ENCODE measurements at regions not wholly inside any gene's neighbourhood (a gene's known extent, or its start where the extent isn't known, plus 50 kb on each side); places are given as distances from the start of the nearest gene placed in this dataset.
A peak's percentile ranks its signal among the peaks of the same experiment; 100 is the strongest.

GRCh38 chr3:72180405-72180804, 395.5 kb upstream of the PROK2 start:
- Histone ChIP-seq H3K9me3 (peaks cover 9% of the 10 kb centered on the region), H3K36me3 (no peaks in the 10 kb centered on the region), H3K4me1 (peaks cover 32% of the 10 kb centered on the region), H3K4me3 (no peak overlapping the region), H4K20me1 (0 out of 2 replicates have a peak, but pooled peaks cover 6% of the 10 kb centered on the region), H3K9ac (no peak overlapping the region), H3K4me2 (no peak overlapping the region), H3K27me3 (no peaks in the 10 kb centered on the region), H3K27ac (no peak overlapping the region)
- TF ChIP-seq Cebpa-rat (IDR thresholded peaks at IDR 0.05): no peak

GRCh38 chr3:72179107-72179464, 394.1 kb upstream of the PROK2 start:
- Histone ChIP-seq H3K27ac (no peak overlapping the region), H4K20me1 (0 out of 2 replicates have a peak, but pooled peaks cover 6% of the 10 kb centered on the region), H3K9me3 (peaks cover 5% of the 10 kb centered on the region), H3K4me1 (peaks cover 34% of the 10 kb centered on the region), H3K4me3 (no peak overlapping the region), H3K36me3 (no peaks in the 10 kb centered on the region), H3K9ac (no peak overlapping the region), H3K27me3 (no peaks in the 10 kb centered on the region), H3K4me2 (no peak overlapping the region)
- TF ChIP-seq Cebpa-rat (IDR thresholded peaks at IDR 0.05): no peak

- peak overlapping the region; percentile 77 for H3K4me2 ChIP-seq
- H3K27ac ChIP-seq: no peak overlapping the region
- H3K4me3 ChIP-seq: no peak overlapping the region
- peaks cover 39% of the 10 kb centered on the region for H3K4me1 ChIP-seq
- H3K9me3 ChIP-seq: peaks cover under 1% of the 10 kb centered on the region
- H3K27me3 ChIP-seq: no peaks in the 10 kb centered on the region
- TF ChIP-seq Cebpa-rat (IDR thresholded peaks at IDR 0.05): no peak
- no peak overlapping the region for H3K9ac ChIP-seq
- H4K20me1 ChIP-seq: 0 out of 2 replicates have a peak, but pooled peaks cover 6% of the 10 kb centered on the region
- H3K36me3 ChIP-seq: no peaks in the 10 kb centered on the region
Observed at GRCh38 chr3:72178463-72179106, 393.6 kb upstream of the PROK2 start.

GRCh38 chr3:72177075-72178050, 392.4 kb upstream of the PROK2 start:
- no peak for TF ChIP-seq Cebpa-rat (IDR thresholded peaks at IDR 0.05)
- Histone ChIP-seq H3K36me3 (no peaks in the 10 kb centered on the region), H3K27ac (peak overlapping the region; percentile 42; the same call in 1 of the 2 replicates), H4K20me1 (0 out of 2 replicates have a peak, but pooled peaks cover 6% of the 10 kb centered on the region), H3K4me1 (peaks cover 39% of the 10 kb centered on the region), H3K4me3 (peak overlapping the region; percentile 27; the same call in 1 of the 2 replicates), H3K4me2 (peak overlapping the region; percentile 77), H3K9ac (no peak overlapping the region), H3K27me3 (no peaks in the 10 kb centered on the region), H3K9me3 (no peaks in the 10 kb centered on the region)

GRCh38 chr3:72176537-72177041, 391.6 kb upstream of the PROK2 start:
- no peak for TF ChIP-seq Cebpa-rat (IDR thresholded peaks at IDR 0.05)
- Histone ChIP-seq H3K9ac (no peak overlapping the region), H3K4me2 (peak overlapping the region; percentile 77)

GRCh38 chr3:72175296-72175858, 390.4 kb upstream of the PROK2 start:
- peaks cover 39% of the 10 kb centered on the region for H3K4me1 ChIP-seq
- H3K36me3 ChIP-seq: no peaks in the 10 kb centered on the region
- H3K9ac ChIP-seq: no peak overlapping the region
- no peak for TF ChIP-seq Cebpa-rat (IDR thresholded peaks at IDR 0.05)
- 0 out of 2 replicates have a peak, but pooled peaks cover 6% of the 10 kb centered on the region for H4K20me1 ChIP-seq
- H3K27me3 ChIP-seq: no peaks in the 10 kb centered on the region
- no peak overlapping the region for H3K4me3 ChIP-seq
- H3K27ac ChIP-seq: no peak overlapping the region
- no peak overlapping the region for H3K4me2 ChIP-seq
- no peaks in the 10 kb centered on the region for H3K9me3 ChIP-seq

More at GRCh38 chr3:72176537-72177041, 391.6 kb upstream of the PROK2 start:
- 0 out of 2 replicates have a peak, but pooled peaks cover 6% of the 10 kb centered on the region for H4K20me1 ChIP-seq
- H3K4me3 ChIP-seq: no peak overlapping the region
- no peaks in the 10 kb centered on the region for H3K36me3 ChIP-seq
- no peaks in the 10 kb centered on the region for H3K27me3 ChIP-seq
- peaks cover 39% of the 10 kb centered on the region for H3K4me1 ChIP-seq
- peak overlapping the region; percentile 42; the same call in 1 of the 2 replicates for H3K27ac ChIP-seq
- H3K9me3 ChIP-seq: no peaks in the 10 kb centered on the region

GRCh38 chr3:72174890-72175289, 389.9 kb upstream of the PROK2 start:
- no peak for TF ChIP-seq Cebpa-rat (IDR thresholded peaks at IDR 0.05)
- Histone ChIP-seq H3K9ac (no peak overlapping the region), H3K9me3 (no peaks in the 10 kb centered on the region), H3K36me3 (no peaks in the 10 kb centered on the region), H3K27ac (no peak overlapping the region), H3K27me3 (no peaks in the 10 kb centered on the region), H3K4me3 (no peak overlapping the region), H3K4me2 (no peak overlapping the region), H3K4me1 (peaks cover 39% of the 10 kb centered on the region), H4K20me1 (0 out of 2 replicates have a peak, but pooled peaks cover 6% of the 10 kb centered on the region)

- Histone ChIP-seq H3K4me2 (peak overlapping the region; percentile 18; the same call in 1 of the 2 replicates), H3K36me3 (no peaks in the 10 kb centered on the region), H3K27me3 (no peaks in the 10 kb centered on the region), H4K20me1 (0 out of 2 replicates have a peak, but pooled peaks cover 6% of the 10 kb centered on the region), H3K9ac (no peak overlapping the region), H3K4me3 (no peak overlapping the region), H3K9me3 (no peaks in the 10 kb centered on the region), H3K4me1 (peaks cover 39% of the 10 kb centered on the region), H3K27ac (no peak overlapping the region)
- no peak for TF ChIP-seq Cebpa-rat (IDR thresholded peaks at IDR 0.05)
Observed at GRCh38 chr3:72174040-72174439, 389.1 kb upstream of the PROK2 start.

GRCh38 chr3:72171946-72172345, 387.0 kb upstream of the PROK2 start:
- H4K20me1 ChIP-seq: 0 out of 2 replicates have a peak, but pooled peaks cover 3% of the 10 kb centered on the region
- no peaks in the 10 kb centered on the region for H3K36me3 ChIP-seq
- no peaks in the 10 kb centered on the region for H3K27me3 ChIP-seq

More at GRCh38 chr3:72171946-72172345, 387.0 kb upstream of the PROK2 start:
- Histone ChIP-seq H3K9ac (no peak overlapping the region), H3K9me3 (no peaks in the 10 kb centered on the region), H3K4me3 (no peak overlapping the region), H3K27ac (no peak overlapping the region), H3K4me1 (peaks cover 26% of the 10 kb centered on the region), H3K4me2 (no peak overlapping the region)
- TF ChIP-seq Cebpa-rat (IDR thresholded peaks at IDR 0.05): no peak

All from BLaER1 (cell line).